ENCODE measurements at regions not wholly inside any gene's neighbourhood (a gene's known extent, or its start where the extent isn't known, plus 50 kb on each side); places are given as distances from the start of the nearest gene placed in this dataset.

DNA sequence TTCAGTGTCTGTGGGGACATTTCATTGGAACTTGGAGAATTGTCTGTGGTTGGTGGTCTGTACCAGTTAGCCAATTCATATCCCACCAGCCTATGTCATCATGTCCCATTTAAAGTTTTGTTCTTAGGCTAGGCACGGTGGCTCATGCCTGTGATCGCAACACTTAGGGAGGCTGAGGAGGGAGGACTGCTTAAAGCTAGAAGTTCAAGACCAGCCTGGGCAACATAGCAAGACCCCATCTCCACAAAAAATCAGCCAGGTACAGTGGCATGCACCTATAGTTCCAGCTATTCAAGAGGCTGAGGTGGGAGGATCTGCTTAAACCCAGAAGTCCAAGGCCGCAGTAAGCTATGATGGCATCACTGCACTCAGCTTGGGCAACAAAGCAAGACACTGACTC, 55.6 kb upstream of the CCND1 start:
- Mint-ChIP-seq H3K27me3 (ENCODE audit: insufficient read depth, low read depth, poor library complexity) (peaks cover 4% of the 10 kb centered on the region), H3K4me1 (no peaks in the 10 kb centered on the region), H3K9me3 (no peaks in the 10 kb centered on the region; the same call in 2 of the 3 replicates), H3K27ac (no peak overlapping the region), H3K4me3 (no peak overlapping the region), H3K36me3 (ENCODE audit: low read depth) (no peaks in the 10 kb centered on the region)
- no peak overlapping the region for H2AFZ ChIP-seq
- H3K4me1 ChIP-seq (ENCODE audit: insufficient read depth) = no peaks in the 10 kb centered on the region
- no peaks in the 10 kb centered on the region for H3K79me2 ChIP-seq (replicated peaks; ENCODE audit: insufficient read depth)
- TF ChIP-seq, protein P1, sequence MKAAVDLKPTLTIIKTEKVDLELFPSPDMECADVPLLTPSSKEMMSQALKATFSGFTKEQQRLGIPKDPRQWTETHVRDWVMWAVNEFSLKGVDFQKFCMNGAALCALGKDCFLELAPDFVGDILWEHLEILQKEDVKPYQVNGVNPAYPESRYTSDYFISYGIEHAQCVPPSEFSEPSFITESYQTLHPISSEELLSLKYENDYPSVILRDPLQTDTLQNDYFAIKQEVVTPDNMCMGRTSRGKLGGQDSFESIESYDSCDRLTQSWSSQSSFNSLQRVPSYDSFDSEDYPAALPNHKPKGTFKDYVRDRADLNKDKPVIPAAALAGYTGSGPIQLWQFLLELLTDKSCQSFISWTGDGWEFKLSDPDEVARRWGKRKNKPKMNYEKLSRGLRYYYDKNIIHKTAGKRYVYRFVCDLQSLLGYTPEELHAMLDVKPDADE (IDR thresholded peaks at IDR 0.05) = no peak
- no peak for TF ChIP-seq STAT1 (IDR thresholded peaks at IDR 0.05; ENCODE audit: unreplicated experiment)
- TF ChIP-seq, protein P2, sequence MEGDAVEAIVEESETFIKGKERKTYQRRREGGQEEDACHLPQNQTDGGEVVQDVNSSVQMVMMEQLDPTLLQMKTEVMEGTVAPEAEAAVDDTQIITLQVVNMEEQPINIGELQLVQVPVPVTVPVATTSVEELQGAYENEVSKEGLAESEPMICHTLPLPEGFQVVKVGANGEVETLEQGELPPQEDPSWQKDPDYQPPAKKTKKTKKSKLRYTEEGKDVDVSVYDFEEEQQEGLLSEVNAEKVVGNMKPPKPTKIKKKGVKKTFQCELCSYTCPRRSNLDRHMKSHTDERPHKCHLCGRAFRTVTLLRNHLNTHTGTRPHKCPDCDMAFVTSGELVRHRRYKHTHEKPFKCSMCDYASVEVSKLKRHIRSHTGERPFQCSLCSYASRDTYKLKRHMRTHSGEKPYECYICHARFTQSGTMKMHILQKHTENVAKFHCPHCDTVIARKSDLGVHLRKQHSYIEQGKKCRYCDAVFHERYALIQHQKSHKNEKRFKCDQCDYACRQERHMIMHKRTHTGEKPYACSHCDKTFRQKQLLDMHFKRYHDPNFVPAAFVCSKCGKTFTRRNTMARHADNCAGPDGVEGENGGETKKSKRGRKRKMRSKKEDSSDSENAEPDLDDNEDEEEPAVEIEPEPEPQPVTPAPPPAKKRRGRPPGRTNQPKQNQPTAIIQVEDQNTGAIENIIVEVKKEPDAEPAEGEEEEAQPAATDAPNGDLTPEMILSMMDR (conservative IDR thresholded peaks at IDR 0.05; ENCODE audit: low read depth in 2 of 2) = no peak
- no peak for DNase-seq (ENCODE audit: low spot score)
- H4K20me1 ChIP-seq (replicated peaks; ENCODE audit: insufficient read depth) = no peaks in the 10 kb centered on the region
- no peaks in the 10 kb centered on the region for H3K36me3 ChIP-seq (ENCODE audit: insufficient read depth)
- no peak for ATAC-seq
- H3K9me2 ChIP-seq (ENCODE audit: insufficient read depth) = no peaks in the 10 kb centered on the region
- H3K27ac ChIP-seq (ENCODE audit: low read depth) = no peak overlapping the region
- H3K4me2 ChIP-seq = no peak overlapping the region
- H3K4me3 ChIP-seq = no peak overlapping the region
- no peaks in the 10 kb centered on the region for H3K27me3 ChIP-seq (ENCODE audit: insufficient read depth)
- no peaks in the 10 kb centered on the region for H3F3A ChIP-seq (replicated peaks; ENCODE audit: low read depth)

DNA sequence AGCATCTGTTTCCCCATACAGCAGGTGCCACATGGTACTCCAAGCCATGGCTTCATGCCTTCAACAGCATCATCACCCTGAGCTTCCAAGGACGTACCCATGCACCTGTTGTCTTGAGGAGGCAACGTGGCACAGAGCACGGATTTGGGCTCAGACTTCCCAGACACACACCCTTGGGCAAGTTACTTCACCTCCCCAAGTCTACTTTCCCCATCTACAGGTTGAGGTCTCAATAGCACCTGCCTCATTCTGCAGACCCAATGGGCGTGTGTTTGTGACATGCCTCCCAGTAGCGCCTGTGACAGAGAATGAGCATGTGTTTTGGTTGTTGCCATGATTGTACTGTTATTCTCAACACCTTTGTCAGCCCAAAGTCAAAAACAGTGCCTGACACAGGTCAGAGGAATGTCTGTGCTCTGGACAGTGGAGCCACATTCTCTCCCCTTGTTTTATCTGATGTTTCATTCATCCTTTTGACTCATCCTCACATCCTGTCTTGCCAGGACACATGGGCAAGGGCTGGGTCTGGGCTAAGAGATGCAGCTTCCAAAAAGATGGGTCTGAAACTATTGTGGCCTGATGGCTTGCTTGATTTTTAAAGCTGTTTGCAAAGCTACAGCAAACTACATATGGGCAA, 53.4 kb upstream of the CCND1 start:
- no peaks in the 10 kb centered on the region for H3K79me2 ChIP-seq (replicated peaks; ENCODE audit: insufficient read depth)
- Mint-ChIP-seq H3K4me1 (no peaks in the 10 kb centered on the region), H3K4me3 (no peak overlapping the region), H3K27me3 (ENCODE audit: insufficient read depth, low read depth, poor library complexity) (peaks cover 2% of the 10 kb centered on the region), H3K27ac (no peak overlapping the region), H3K9me3 (no peaks in the 10 kb centered on the region; the same call in 2 of the 3 replicates), H3K36me3 (ENCODE audit: low read depth) (no peaks in the 10 kb centered on the region)
- no peaks in the 10 kb centered on the region for H3K9me2 ChIP-seq (ENCODE audit: insufficient read depth)
- no peak overlapping the region for H3K4me2 ChIP-seq
- ATAC-seq (no peak; the same call in 2 of the 3 replicates), DNase-seq (ENCODE audit: low spot score) (no peak)
- no peak overlapping the region for H3K27ac ChIP-seq (ENCODE audit: low read depth)
- no peaks in the 10 kb centered on the region for H3K36me3 ChIP-seq (ENCODE audit: insufficient read depth)
- H3F3A ChIP-seq (replicated peaks; ENCODE audit: low read depth) = no peaks in the 10 kb centered on the region
- no peaks in the 10 kb centered on the region for H4K20me1 ChIP-seq (replicated peaks; ENCODE audit: insufficient read depth)
- no peaks in the 10 kb centered on the region for H3K27me3 ChIP-seq (ENCODE audit: insufficient read depth)
- H2AFZ ChIP-seq = no peak overlapping the region
- TF ChIP-seq, protein P2 (conservative IDR thresholded peaks at IDR 0.05; ENCODE audit: low read depth in 2 of 2) = peak in 1 of 2 experiments; percentile 28; a peak in 1 of 4 replicates
- TF ChIP-seq, protein P3, sequence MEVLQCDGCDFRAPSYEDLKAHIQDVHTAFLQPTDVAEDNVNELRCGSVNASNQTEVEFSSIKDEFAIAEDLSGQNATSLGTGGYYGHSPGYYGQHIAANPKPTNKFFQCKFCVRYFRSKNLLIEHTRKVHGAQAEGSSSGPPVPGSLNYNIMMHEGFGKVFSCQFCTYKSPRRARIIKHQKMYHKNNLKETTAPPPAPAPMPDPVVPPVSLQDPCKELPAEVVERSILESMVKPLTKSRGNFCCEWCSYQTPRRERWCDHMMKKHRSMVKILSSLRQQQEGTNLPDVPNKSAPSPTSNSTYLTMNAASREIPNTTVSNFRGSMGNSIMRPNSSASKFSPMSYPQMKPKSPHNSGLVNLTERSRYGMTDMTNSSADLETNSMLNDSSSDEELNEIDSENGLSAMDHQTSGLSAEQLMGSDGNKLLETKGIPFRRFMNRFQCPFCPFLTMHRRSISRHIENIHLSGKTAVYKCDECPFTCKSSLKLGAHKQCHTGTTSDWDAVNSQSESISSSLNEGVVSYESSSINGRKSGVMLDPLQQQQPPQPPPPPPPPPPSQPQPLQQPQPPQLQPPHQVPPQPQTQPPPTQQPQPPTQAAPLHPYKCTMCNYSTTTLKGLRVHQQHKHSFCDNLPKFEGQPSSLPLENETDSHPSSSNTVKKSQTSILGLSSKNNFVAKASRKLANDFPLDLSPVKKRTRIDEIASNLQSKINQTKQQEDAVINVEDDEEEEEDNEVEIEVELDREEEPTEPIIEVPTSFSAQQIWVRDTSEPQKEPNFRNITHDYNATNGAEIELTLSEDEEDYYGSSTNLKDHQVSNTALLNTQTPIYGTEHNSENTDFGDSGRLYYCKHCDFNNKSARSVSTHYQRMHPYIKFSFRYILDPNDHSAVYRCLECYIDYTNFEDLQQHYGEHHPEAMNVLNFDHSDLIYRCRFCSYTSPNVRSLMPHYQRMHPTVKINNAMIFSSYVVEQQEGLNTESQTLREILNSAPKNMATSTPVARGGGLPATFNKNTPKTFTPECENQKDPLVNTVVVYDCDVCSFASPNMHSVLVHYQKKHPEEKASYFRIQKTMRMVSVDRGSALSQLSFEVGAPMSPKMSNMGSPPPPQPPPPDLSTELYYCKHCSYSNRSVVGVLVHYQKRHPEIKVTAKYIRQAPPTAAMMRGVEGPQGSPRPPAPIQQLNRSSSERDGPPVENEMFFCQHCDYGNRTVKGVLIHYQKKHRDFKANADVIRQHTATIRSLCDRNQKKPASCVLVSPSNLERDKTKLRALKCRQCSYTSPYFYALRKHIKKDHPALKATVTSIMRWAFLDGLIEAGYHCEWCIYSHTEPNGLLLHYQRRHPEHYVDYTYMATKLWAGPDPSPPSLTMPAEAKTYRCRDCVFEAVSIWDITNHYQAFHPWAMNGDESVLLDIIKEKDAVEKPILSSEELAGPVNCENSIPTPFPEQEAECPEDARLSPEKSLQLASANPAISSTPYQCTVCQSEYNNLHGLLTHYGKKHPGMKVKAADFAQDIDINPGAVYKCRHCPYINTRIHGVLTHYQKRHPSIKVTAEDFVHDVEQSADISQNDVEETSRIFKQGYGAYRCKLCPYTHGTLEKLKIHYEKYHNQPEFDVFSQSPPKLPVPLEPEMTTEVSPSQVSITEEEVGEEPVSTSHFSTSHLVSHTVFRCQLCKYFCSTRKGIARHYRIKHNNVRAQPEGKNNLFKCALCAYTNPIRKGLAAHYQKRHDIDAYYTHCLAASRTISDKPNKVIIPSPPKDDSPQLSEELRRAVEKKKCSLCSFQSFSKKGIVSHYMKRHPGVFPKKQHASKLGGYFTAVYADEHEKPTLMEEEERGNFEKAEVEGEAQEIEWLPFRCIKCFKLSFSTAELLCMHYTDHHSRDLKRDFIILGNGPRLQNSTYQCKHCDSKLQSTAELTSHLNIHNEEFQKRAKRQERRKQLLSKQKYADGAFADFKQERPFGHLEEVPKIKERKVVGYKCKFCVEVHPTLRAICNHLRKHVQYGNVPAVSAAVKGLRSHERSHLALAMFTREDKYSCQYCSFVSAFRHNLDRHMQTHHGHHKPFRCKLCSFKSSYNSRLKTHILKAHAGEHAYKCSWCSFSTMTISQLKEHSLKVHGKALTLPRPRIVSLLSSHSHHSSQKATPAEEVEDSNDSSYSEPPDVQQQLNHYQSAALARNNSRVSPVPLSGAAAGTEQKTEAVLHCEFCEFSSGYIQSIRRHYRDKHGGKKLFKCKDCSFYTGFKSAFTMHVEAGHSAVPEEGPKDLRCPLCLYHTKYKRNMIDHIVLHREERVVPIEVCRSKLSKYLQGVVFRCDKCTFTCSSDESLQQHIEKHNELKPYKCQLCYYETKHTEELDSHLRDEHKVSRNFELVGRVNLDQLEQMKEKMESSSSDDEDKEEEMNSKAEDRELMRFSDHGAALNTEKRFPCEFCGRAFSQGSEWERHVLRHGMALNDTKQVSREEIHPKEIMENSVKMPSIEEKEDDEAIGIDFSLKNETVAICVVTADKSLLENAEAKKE (CRISPR knock-in tag; IDR thresholded peaks at IDR 0.05) = no peak
- no peaks in the 10 kb centered on the region for H3K4me1 ChIP-seq (ENCODE audit: insufficient read depth)
- H3K4me3 ChIP-seq = no peak overlapping the region
